Mammary epithelial cell (primary cell): ENCODE measurements at regions not wholly inside any gene's neighbourhood (a gene's known extent, or its start where the extent isn't known, plus 50 kb on each side); places are given as distances from the start of the nearest gene placed in this dataset.

Source experiments
- CTCF ChIP-seq, 2 donors: IDR thresholded peaks in 1 of 2; conservative IDR thresholded peaks in 1 of 2; 2 replicates each; pipeline ENCODE4 v1.5.1; 2011 to 2012; ENCODE audit warnings: inconsistent platforms in 2 of 2, low read length in 2 of 2, mild to moderate bottlenecking in 2 of 2, control low read depth in 1 of 2, low read depth in 1 of 2; ENCODE audit not compliant: insufficient read depth in 1 of 2; ENCODE audit errors: extremely low read depth in 1 of 2
- EZH2 ChIP-seq: IDR thresholded peaks from 2 replicates; pipeline ENCODE4 v1.6.1; 2012; ENCODE audit warnings: low read length, inconsistent platforms, borderline replicate concordance

GRCh38 chr5:103346162-103346748 is 87.7 kb downstream of the MACIR start:
- TF ChIP-seq CTCF (conservative IDR thresholded peaks at IDR 0.05 in 1 of 2, IDR thresholded peaks at IDR 0.05 in 1 of 2; ENCODE audit: extremely low read depth in 1 of 2, insufficient read depth in 1 of 2, low read depth in 1 of 2, low read length in 2 of 2) (no peak), EZH2 (no peak)
